Transverse colon (tissue), 4 donors: ENCODE measurements at regions not wholly inside any gene's neighbourhood (a gene's known extent, or its start where the extent isn't known, plus 50 kb on each side); places are given as distances from the start of the nearest gene placed in this dataset.

Experiments
- CTCF ChIP-seq, 5 experiments: fragments of 200-600 bp in 3 of 5; fragments of 450-650 bp in 2 of 5; sonication (generic) in 3 of 5; IDR thresholded peaks; 1 replicate in 2 of 5; 2 replicates in 3 of 5; pipeline ENCODE4 v1.5.1; 2016 to 2017; ENCODE audit warnings: antibody characterized with exemption in 5 of 5, inconsistent platforms in 3 of 5, mild to moderate bottlenecking in 2 of 5, moderate library complexity in 1 of 5
- EP300 ChIP-seq: sonication (generic); formaldehyde crosslinking; IDR thresholded peaks from one replicate; pipeline ENCODE4 v1.6.1; 2017; ENCODE audit warnings: antibody characterized with exemption, low read depth
- POLR2A ChIP-seq: fragments of 450-650 bp; IDR thresholded peaks from one replicate; pipeline ENCODE4 v1.6.1; 2016; ENCODE audit warnings: antibody characterized with exemption, mild to moderate bottlenecking, moderate library complexity
- POLR2AphosphoS5 ChIP-seq, 3 donors: sonication (generic); formaldehyde crosslinking; IDR thresholded peaks; one replicate each; pipeline ENCODE4 v1.6.1; 2016; ENCODE audit warnings: antibody characterized with exemption in 3 of 3

GRCh38 chr4:136007991-136008390 is 1524.3 kb downstream of the PCDH18 start:
- TF ChIP-seq CTCF (IDR thresholded peaks at IDR 0.05) (no peak), POLR2A (no peak), POLR2AphosphoS5 (IDR thresholded peaks at IDR 0.05) (no peak), EP300 (no peak)
